ENCODE measurements at regions not wholly inside any gene's neighbourhood (a gene's known extent, or its start where the extent isn't known, plus 50 kb on each side); places are given as distances from the start of the nearest gene placed in this dataset.

DNA sequence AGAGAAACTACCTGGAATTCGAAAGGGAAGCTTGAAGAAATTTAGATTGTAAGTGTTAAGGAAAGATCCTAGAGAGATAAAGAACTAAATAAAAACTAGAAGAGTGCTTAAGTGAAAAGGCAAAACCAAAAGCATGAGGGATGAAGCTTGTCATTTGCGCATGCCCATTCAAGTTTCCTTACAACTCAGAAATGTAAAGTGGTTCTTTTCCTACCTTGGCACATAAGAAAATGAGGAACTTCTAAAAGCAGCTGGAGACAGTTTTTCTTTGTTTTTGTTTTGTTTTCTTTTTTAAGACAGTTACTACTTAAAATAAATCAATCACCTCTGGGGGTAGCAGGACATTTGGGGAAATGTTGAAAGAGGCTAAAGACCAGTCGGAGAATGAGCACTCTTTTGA is 1304.4 kb upstream of the PCDH7 start:
- DNase-seq: no peak

DNA sequence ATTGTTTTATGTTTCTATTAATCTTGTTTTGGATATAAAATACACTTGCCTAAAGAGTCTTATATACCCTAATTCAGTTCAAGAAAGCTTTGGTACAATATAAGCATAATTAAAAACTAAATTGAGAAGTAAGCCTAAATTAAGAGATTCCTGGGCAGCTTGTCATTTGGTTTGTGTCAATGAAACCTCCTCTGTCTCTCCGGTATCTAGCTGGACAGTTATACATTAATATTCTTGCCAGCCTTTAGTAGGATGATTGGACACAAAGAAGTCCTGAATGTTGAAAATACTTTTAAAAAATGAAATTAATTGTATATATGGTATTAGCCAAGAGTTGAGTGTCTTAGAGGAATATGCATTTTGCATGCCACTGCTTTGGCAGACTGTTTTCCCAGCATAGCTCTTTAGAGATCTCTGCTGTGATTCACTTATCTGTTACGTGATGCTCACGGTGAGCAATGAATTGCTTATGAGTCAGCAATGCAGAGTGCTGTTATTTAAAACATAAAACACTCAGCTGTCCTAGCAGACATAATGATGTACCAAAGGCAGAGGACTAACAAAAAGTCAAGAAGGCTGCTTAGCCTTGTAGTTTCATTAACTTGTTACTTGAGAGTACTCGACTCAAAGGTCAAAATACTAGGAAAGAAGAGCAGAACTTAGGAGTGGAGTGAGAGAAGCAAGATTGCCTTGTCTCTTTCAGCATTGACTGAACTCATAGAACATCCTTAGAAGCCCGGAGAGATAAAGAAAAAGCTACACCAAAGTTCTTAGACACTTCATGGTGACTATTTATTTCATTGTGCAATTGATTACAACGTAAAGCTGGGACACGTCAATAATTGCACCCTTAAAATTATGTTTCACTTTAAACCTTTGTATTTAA is 1296.1 kb upstream of the PCDH7 start:
- DNase-seq: no peak

DNA sequence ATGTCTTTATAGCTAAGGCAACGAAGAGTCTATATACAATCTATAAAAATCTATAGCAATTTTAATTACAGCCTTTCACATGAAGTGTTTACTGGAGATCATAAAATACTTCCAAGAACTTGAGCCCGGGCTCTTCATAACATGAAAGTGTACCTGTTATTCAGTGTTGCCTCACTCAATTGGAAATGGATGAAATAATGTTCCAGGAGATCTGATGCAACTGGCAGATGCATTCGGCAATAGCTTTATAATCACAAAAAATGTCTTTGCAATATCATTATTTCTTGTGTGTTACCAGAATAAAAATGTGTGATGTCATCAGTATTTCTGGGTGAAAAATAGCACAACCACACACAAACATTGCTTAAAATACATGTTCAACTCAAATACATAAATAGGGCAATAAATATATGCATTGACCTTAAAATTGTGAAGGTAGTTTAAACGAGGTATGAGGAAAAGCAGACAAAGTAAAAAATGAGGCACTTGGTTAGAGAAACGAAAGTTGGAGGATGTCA is 1266.8 kb upstream of the PCDH7 start:
- no peak for DNase-seq

DNA sequence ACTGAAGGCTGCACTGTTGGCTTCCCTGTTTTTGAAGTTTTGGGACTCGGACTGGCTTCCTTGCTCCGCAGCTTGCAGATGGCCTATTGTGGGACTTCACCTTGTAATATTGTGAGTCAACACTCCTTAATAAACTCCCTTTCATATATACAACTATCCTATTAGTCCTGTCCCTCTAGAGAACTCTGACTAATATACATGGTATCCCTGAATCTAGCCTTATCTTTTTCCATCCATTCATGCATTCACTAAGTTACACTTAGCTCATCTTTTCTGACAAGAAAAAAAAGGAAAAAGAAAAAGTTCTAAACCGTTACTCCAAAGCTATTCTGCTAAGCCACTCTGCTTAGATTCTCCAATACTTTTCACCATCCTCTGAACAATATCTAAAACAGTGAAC is 1260.2 kb upstream of the PCDH7 start:
- DNase-seq: no peak

DNA sequence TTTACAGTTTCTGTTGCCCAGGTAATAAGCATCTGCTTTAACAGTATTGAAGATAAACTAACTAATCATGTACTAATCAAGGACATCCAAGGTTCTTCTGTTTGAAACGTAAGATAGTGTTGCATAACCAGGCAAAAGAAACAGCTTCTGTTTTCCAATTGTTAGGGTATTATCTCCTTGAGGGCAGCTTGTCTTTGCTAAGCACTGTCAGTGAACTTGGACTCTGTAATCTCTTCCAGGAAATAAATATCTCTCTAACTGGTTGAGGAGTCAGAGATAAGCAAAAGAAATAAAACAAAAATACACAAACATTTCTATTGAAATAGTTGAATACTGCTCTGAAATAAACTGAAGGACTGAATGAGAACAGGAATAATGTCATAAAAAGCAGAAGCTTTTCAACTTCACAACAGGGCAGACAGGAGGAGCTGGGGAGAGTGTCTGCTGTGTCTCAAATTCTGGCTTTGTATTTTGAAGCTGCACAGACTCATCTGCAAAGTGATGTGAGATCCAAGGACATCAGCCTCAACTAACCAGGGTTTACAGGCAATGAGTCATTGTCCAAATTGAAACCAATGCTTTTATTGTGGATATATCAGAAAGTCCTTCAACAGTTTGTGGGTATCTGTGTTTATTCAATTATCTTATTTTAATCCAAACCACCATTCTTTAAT is 1253.0 kb upstream of the PCDH7 start:
- DNase-seq: no peak

Measured in activated T-cell treated with anti-CD3 and anti-CD28 coated beads, Interleukin-2, amount 50 U/mL, for 1 hour (primary cell).